ENCODE measurements at regions not wholly inside any gene's neighbourhood (a gene's known extent, or its start where the extent isn't known, plus 50 kb on each side); places are given as distances from the start of the nearest gene placed in this dataset.

- no peaks in the 10 kb centered on the region for H3K36me3 Mint-ChIP-seq (ENCODE audit: insufficient read depth in 1 of 3, low read depth in 3 of 3)
- H2BK15ac ChIP-seq (ENCODE audit: low read depth, low read length) = no peak overlapping the region
- no peaks in the 10 kb centered on the region for H3K27me3 Mint-ChIP-seq (ENCODE audit: low read depth)
- no peak for DNase-seq
- H3K4me3 Mint-ChIP-seq = no peak overlapping the region
- peaks cover 2% of the 10 kb centered on the region; the same call in 1 of the 2 replicates for H3K4me1 ChIP-seq (ENCODE audit: insufficient read depth, low read length)
- H2AK5ac ChIP-seq (ENCODE audit: insufficient read length, low read length) = no peak overlapping the region
- no peak overlapping the region for H3K4me2 ChIP-seq (ENCODE audit: insufficient read depth, insufficient read length, low read length)
- no peak overlapping the region for H3K23ac ChIP-seq (ENCODE audit: insufficient read length, low read depth, low read length)
- no peak for TF ChIP-seq CTCF (conservative IDR thresholded peaks at IDR 0.05)
- no peak overlapping the region for H4K8ac ChIP-seq (replicated peaks; ENCODE audit: insufficient read length, low read depth, low read length)
- no peak overlapping the region for H2BK20ac ChIP-seq (ENCODE audit: low read depth, low read length, poor library complexity, severe bottlenecking)
- H3K27me3 ChIP-seq (ENCODE audit: insufficient read depth, low read length) = no peaks in the 10 kb centered on the region
- H3K4me1 Mint-ChIP-seq = peaks cover 7 to 15% of the 10 kb centered on the region in 2 experiments
- no peak overlapping the region for H3T11ph ChIP-seq (ENCODE audit: low read length)
- no peak overlapping the region for H3K14ac ChIP-seq (ENCODE audit: insufficient read depth, low read length)
- no peaks in the 10 kb centered on the region for H3K9me3 ChIP-seq (ENCODE audit: control insufficient read depth, low read depth, low read length)
- H3K9me3 Mint-ChIP-seq = no peaks in the 10 kb centered on the region; a peak in 1 of 5 replicates
- H4K20me1 ChIP-seq (ENCODE audit: control insufficient read depth, insufficient read depth, insufficient read length) = no peaks in the 10 kb centered on the region
- H3K79me2 ChIP-seq (ENCODE audit: insufficient read depth, low read length) = no peaks in the 10 kb centered on the region
- H3K18ac ChIP-seq (ENCODE audit: insufficient read length, low read depth, low read length) = no peak overlapping the region
- H4K5ac ChIP-seq (ENCODE audit: insufficient read length, low read depth, low read length) = no peak overlapping the region
- no peak overlapping the region for H2BK120ac ChIP-seq (ENCODE audit: low read depth, low read length, poor library complexity, severe bottlenecking)
- no peak overlapping the region for H4K91ac ChIP-seq (ENCODE audit: insufficient read length, low read depth, low read length)
- no peak overlapping the region for H2AFZ ChIP-seq (ENCODE audit: low read length)
- no peak overlapping the region for H3K27ac Mint-ChIP-seq
- H3K4ac ChIP-seq (ENCODE audit: low read depth, low read length) = no peak overlapping the region
- no peak overlapping the region for H2BK5ac ChIP-seq (ENCODE audit: insufficient read length, low read length)
- no peaks in the 10 kb centered on the region for H3K23me2 ChIP-seq (ENCODE audit: insufficient read length, low read depth, low read length, poor library complexity, severe bottlenecking)
- H3K27ac ChIP-seq (ENCODE audit: insufficient read length, low read depth, low read length) = no peak overlapping the region
- no peaks in the 10 kb centered on the region for H3K79me1 ChIP-seq (ENCODE audit: insufficient read depth, low read depth, low read length, poor library complexity, severe bottlenecking)
- H3K9ac ChIP-seq (ENCODE audit: extremely low read depth, insufficient read length, low read length) = no peak overlapping the region
- no peak overlapping the region for H3K56ac ChIP-seq (ENCODE audit: insufficient read length, low read depth, low read length)
- WGBS (ENCODE audit: extremely low coverage, insufficient read length, low lambda C conversion rate) = no CpG with 5 or more reads among the region's 1 CpG
- no peak overlapping the region for H2BK12ac ChIP-seq (ENCODE audit: insufficient read length, low read depth, low read length)
Measured at GRCh38 chr17:13316657-13317056, 285.1 kb downstream of the HS3ST3A1 start.

All from H9 (cell line).